ENCODE measurements at regions not wholly inside any gene's neighbourhood (a gene's known extent, or its start where the extent isn't known, plus 50 kb on each side); places are given as distances from the start of the nearest gene placed in this dataset.
A peak's percentile ranks its signal among the peaks of the same experiment; 100 is the strongest.

GRCh38 chr4:18366892-18367291 is 345.3 kb upstream of the LCORL start:
- intact Hi-C loops (cut with DNase I): no loop called here
- ATAC-seq (no peak), DNase-seq (ENCODE audit: missing footprints) (no peak)

GRCh38 chr4:18366136-18366535 is 344.6 kb upstream of the LCORL start:
- DNase-seq (ENCODE audit: missing footprints): no peak
- intact Hi-C loops (cut with DNase I): no loop called here
- ATAC-seq: no peak

GRCh38 chr4:18343581-18343980 is 322.0 kb upstream of the LCORL start:
- intact Hi-C loops (cut with DNase I): no loop called here
- no peak for DNase-seq (ENCODE audit: missing footprints)
- ATAC-seq: no peak

- no peak for ATAC-seq
- intact Hi-C loops (cut with DNase I): no loop called here
Measured at GRCh38 chr4:18342847-18343246, 321.3 kb upstream of the LCORL start.

GRCh38 chr4:18321956-18322530 is 300.5 kb upstream of the LCORL start:
- DNase-seq (ENCODE audit: missing footprints) (no peak), ATAC-seq (no peak)
- intact Hi-C loops (cut with DNase I): no loop called here

More at GRCh38 chr4:18342847-18343246, 321.3 kb upstream of the LCORL start:
- no peak for DNase-seq (ENCODE audit: missing footprints)

- intact Hi-C loops (cut with DNase I): no loop called here
- DNase-seq (ENCODE audit: missing footprints): no peak
- ATAC-seq: no peak
Measured at GRCh38 chr4:18319431-18319830, 297.9 kb upstream of the LCORL start.

GRCh38 chr4:18318682-18319388 is 297.3 kb upstream of the LCORL start:
- intact Hi-C loops (cut with DNase I): no loop called here
- DNase-seq (ENCODE audit: missing footprints) (peak; percentile 70), ATAC-seq (peak; percentile 73)

- no peak for ATAC-seq
- intact Hi-C loops (cut with DNase I): no loop called here
- DNase-seq (ENCODE audit: missing footprints): no peak
Measured at GRCh38 chr4:18314731-18315130, 293.2 kb upstream of the LCORL start.

- DNase-seq (ENCODE audit: missing footprints) (no peak), ATAC-seq (no peak)
- intact Hi-C loops (cut with DNase I): no loop called here
Measured at GRCh38 chr4:18297684-18298083, 276.1 kb upstream of the LCORL start.

GRCh38 chr4:18296411-18296810 is 274.9 kb upstream of the LCORL start:
- intact Hi-C loops (cut with DNase I): no loop called here
- DNase-seq (ENCODE audit: missing footprints): no peak
- ATAC-seq: no peak

GRCh38 chr4:18294846-18295245 is 273.3 kb upstream of the LCORL start:
- DNase-seq (ENCODE audit: missing footprints) (no peak), ATAC-seq (no peak)
- intact Hi-C loops (cut with DNase I): no loop called here

GRCh38 chr4:18294021-18294420 is 272.5 kb upstream of the LCORL start:
- DNase-seq (ENCODE audit: missing footprints) (no peak), ATAC-seq (no peak)
- intact Hi-C loops (cut with DNase I): no loop called here

GRCh38 chr4:18292411-18292810 is 270.9 kb upstream of the LCORL start:
- DNase-seq (ENCODE audit: missing footprints): no peak
- no peak for ATAC-seq
- intact Hi-C loops (cut with DNase I): no loop called here

GRCh38 chr4:18291981-18292380 is 270.4 kb upstream of the LCORL start:
- ATAC-seq (no peak), DNase-seq (ENCODE audit: missing footprints) (no peak)
- intact Hi-C loops (cut with DNase I): no loop called here

- ATAC-seq (no peak), DNase-seq (ENCODE audit: missing footprints) (no peak)
- intact Hi-C loops (cut with DNase I): no loop called here
Measured at GRCh38 chr4:18291256-18291655, 269.7 kb upstream of the LCORL start.

- ATAC-seq: no peak
- intact Hi-C loops (cut with DNase I): no loop called here
- DNase-seq (ENCODE audit: missing footprints): no peak
Measured at GRCh38 chr4:18285357-18285756, 263.8 kb upstream of the LCORL start.

- DNase-seq (ENCODE audit: missing footprints) (no peak), ATAC-seq (no peak)
- intact Hi-C loops (cut with DNase I): no loop called here
Measured at GRCh38 chr4:18278244-18278643, 256.7 kb upstream of the LCORL start.

- ATAC-seq (no peak), DNase-seq (ENCODE audit: missing footprints) (no peak)
- intact Hi-C loops (cut with DNase I): no loop called here
Measured at GRCh38 chr4:18262832-18263231, 241.3 kb upstream of the LCORL start.

- ATAC-seq (no peak), DNase-seq (ENCODE audit: missing footprints) (no peak)
- intact Hi-C loops (cut with DNase I): no loop called here
Measured at GRCh38 chr4:18252052-18252451, 230.5 kb upstream of the LCORL start.

- intact Hi-C loops (cut with DNase I): no loop called here
- ATAC-seq (no peak), DNase-seq (ENCODE audit: missing footprints) (no peak)
Measured at GRCh38 chr4:18250564-18250963, 229.0 kb upstream of the LCORL start.

- ATAC-seq (no peak), DNase-seq (ENCODE audit: missing footprints) (no peak)
- intact Hi-C loops (cut with DNase I): no loop called here
Measured at GRCh38 chr4:18248611-18249010, 227.1 kb upstream of the LCORL start.
